ENCODE measurements at regions not wholly inside any gene's neighbourhood (a gene's known extent, or its start where the extent isn't known, plus 50 kb on each side); places are given as distances from the start of the nearest gene placed in this dataset.

- CTCF ChIA-PET, result no interaction called here
- H3K27me3 Mint-ChIP-seq (ENCODE audit: insufficient read depth, unreplicated experiment), result peaks cover 12% of the 10 kb centered on the region
- DNase-seq, result no peak
- Histone ChIP-seq H3K36me3 (ENCODE audit: control insufficient read depth, insufficient read depth, low read length) (no peaks in the 10 kb centered on the region), H3K4me1 (no peaks in the 10 kb centered on the region), H3K4me3 (ENCODE audit: low read depth, low read length) (no peak overlapping the region), H3K9me3 (no peaks in the 10 kb centered on the region), H3K27me3 (replicated peaks; ENCODE audit: control insufficient read depth, insufficient read depth, low read length) (no peaks in the 10 kb centered on the region)
- no peaks in the 10 kb centered on the region for H3K4me1 Mint-ChIP-seq (ENCODE audit: low read depth, unreplicated experiment)
- POLR2A ChIA-PET, result interaction anchor here (0.6 kb wide), 1 partner anchor 39 kb away, joined by 6 read pairs; no protein-coding TSS in a partner anchor
- H3K36me3 Mint-ChIP-seq (ENCODE audit: insufficient read depth, unreplicated experiment), result no peaks in the 10 kb centered on the region
- H3K9me3 Mint-ChIP-seq (ENCODE audit: unreplicated experiment), result peaks cover 7% of the 10 kb centered on the region
- BruUV-seq (replicated peaks), result no TSS peak
- TF ChIP-seq CTCF (IDR thresholded peaks at IDR 0.05; ENCODE audit: insufficient read depth in 1 of 2, low read depth in 1 of 2, low read length in 1 of 2, severe bottlenecking in 1 of 2, unreplicated experiment in 1 of 2), result no peak
- H3K4me3 Mint-ChIP-seq (ENCODE audit: unreplicated experiment), result no peak overlapping the region
- no peak overlapping the region for H3K27ac Mint-ChIP-seq (ENCODE audit: unreplicated experiment)
- intact Hi-C loops (cut with micrococcal nuclease; ENCODE audit: unreplicated experiment), result no loop called here
Measured at GRCh38 chr1:5755552-5756125, 236.6 kb downstream of the NPHP4 start.

GRCh38 chr1:5754817-5755551, 237.2 kb downstream of the NPHP4 start:
- CTCF ChIA-PET, result no interaction called here
- peaks cover 12% of the 10 kb centered on the region for H3K27me3 Mint-ChIP-seq (ENCODE audit: insufficient read depth, unreplicated experiment)
- no peaks in the 10 kb centered on the region for H3K27me3 ChIP-seq (replicated peaks; ENCODE audit: control insufficient read depth, insufficient read depth, low read length)

More at GRCh38 chr1:5754817-5755551, 237.2 kb downstream of the NPHP4 start:
- intact Hi-C loops (cut with micrococcal nuclease; ENCODE audit: unreplicated experiment), result no loop called here
- H3K4me1 Mint-ChIP-seq (ENCODE audit: low read depth, unreplicated experiment), result peaks cover 3% of the 10 kb centered on the region
- BruUV-seq (replicated peaks), result no TSS peak
- no peak overlapping the region for H3K4me3 Mint-ChIP-seq (ENCODE audit: unreplicated experiment)
- H3K4me3 ChIP-seq (ENCODE audit: low read depth, low read length), result no peak overlapping the region
- H3K4me1 ChIP-seq, result no peaks in the 10 kb centered on the region
- no peaks in the 10 kb centered on the region for H3K36me3 ChIP-seq (ENCODE audit: control insufficient read depth, insufficient read depth, low read length)
- H3K36me3 Mint-ChIP-seq (ENCODE audit: insufficient read depth, unreplicated experiment), result no peaks in the 10 kb centered on the region
- no peak for DNase-seq
- H3K27ac Mint-ChIP-seq (ENCODE audit: unreplicated experiment), result no peak overlapping the region
- TF ChIP-seq CTCF (IDR thresholded peaks at IDR 0.05; ENCODE audit: insufficient read depth in 1 of 2, low read depth in 1 of 2, low read length in 1 of 2, severe bottlenecking in 1 of 2, unreplicated experiment in 1 of 2), result no peak
- peaks cover under 1% of the 10 kb centered on the region for H3K9me3 Mint-ChIP-seq (ENCODE audit: unreplicated experiment)
- no peaks in the 10 kb centered on the region for H3K9me3 ChIP-seq
- POLR2A ChIA-PET, result no interaction called here

Data from Caco-2 (cell line).